ENCODE measurements at regions not wholly inside any gene's neighbourhood (a gene's known extent, or its start where the extent isn't known, plus 50 kb on each side); places are given as distances from the start of the nearest gene placed in this dataset.
"Not testable (repeated sequence)": the region's sequence is repeated elsewhere in the genome, so short reads cannot be mapped to it uniquely, and the experiment has no call there.

- H3K27ac Mint-ChIP-seq: no peak overlapping the region
- intact Hi-C loops (cut with micrococcal nuclease): no loop called here
- H3K9me3 Mint-ChIP-seq: no peaks in the 10 kb centered on the region
- no peaks in the 10 kb centered on the region for H3K4me1 Mint-ChIP-seq (ENCODE audit: low read depth)
- peaks cover under 1% of the 10 kb centered on the region for H3K27me3 Mint-ChIP-seq (ENCODE audit: low read depth)
- no peak for DNase-seq (ENCODE audit: low spot score)
- no peaks in the 10 kb centered on the region for H3K36me3 Mint-ChIP-seq (ENCODE audit: low read depth)
- no peak overlapping the region for H3K4me3 Mint-ChIP-seq (ENCODE audit: low read depth)
These were observed 219.7 kb downstream of the NDUFA10 start for GRCh38 chr2:239805414-239805813.

DNA sequence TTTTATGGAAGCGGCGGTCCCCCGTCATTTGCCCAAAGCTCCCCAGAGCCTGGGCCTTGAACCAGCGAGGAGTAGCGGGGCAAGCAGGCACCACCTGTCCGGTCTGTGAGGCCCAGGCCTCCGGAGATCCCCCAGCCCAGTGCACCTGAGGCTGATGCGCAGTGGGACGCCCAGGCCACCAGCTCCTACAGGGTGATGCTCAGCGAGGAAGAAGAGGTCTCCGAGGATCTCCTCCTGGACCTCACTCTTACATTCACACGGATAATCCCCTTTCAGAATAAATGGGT lies 220.2 kb downstream of the NDUFA10 start:
- H3K36me3 Mint-ChIP-seq (ENCODE audit: low read depth): no peaks in the 10 kb centered on the region
- intact Hi-C loops (cut with micrococcal nuclease): no loop called here
- peaks cover 3% of the 10 kb centered on the region for H3K27me3 Mint-ChIP-seq (ENCODE audit: low read depth)
- H3K9me3 Mint-ChIP-seq: no peaks in the 10 kb centered on the region
- no peaks in the 10 kb centered on the region for H3K4me1 Mint-ChIP-seq (ENCODE audit: low read depth)
- DNase-seq (ENCODE audit: low spot score): no peak
- H3K27ac Mint-ChIP-seq: no peak overlapping the region
- no peak overlapping the region for H3K4me3 Mint-ChIP-seq (ENCODE audit: low read depth)

DNA sequence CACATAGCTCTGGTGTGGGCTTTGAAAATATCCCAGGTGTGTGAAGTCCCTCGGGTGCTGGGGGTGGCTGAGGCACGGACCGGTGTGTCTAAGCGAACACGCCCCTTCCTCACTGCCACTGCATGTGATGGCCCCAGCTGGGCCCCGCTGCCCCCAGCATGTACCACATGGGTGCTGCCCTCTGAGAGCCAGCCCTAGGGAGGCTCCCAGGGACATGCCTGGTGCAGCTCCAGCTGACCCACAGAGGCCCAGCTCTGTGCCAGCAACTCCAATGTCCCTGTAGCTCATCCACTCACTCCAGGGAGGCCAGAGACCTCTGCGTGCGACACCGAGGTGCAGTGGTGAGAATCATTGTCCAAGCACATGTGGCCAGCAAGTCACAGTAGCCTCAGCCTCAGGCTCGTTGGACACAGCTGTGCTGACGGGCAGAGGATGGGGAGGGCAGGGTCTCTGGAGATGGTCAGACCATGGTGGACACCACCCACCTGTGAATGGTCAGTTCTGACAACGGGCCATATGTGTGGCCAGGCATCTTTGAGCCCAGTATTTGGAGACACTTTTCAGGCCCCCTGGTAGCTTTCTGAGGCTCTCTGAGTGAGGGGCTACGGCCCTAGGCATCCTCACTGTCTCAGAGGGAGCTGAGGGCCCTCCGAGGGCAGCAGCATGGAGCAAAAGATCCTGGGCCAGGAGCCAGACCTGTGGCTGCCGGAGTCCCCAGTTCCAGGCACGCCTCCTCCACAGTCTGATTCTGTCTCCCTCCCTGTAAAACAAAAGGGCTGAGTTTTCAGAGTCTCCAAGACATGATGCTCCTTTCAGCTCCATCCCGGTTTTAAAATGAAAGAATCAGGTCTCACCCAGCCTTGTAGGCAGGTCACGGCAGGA lies 220.7 kb downstream of the NDUFA10 start:
- no peaks in the 10 kb centered on the region for H3K9me3 Mint-ChIP-seq
- peaks cover 7% of the 10 kb centered on the region for H3K27me3 Mint-ChIP-seq (ENCODE audit: low read depth)
- no peak overlapping the region for H3K27ac Mint-ChIP-seq
- no peak overlapping the region for H3K4me3 Mint-ChIP-seq (ENCODE audit: low read depth)
- H3K4me1 Mint-ChIP-seq (ENCODE audit: low read depth): no peaks in the 10 kb centered on the region
- no peaks in the 10 kb centered on the region for H3K36me3 Mint-ChIP-seq (ENCODE audit: low read depth)
- intact Hi-C loops (cut with micrococcal nuclease): no loop called here
- DNase-seq (ENCODE audit: low spot score): no peak

DNA sequence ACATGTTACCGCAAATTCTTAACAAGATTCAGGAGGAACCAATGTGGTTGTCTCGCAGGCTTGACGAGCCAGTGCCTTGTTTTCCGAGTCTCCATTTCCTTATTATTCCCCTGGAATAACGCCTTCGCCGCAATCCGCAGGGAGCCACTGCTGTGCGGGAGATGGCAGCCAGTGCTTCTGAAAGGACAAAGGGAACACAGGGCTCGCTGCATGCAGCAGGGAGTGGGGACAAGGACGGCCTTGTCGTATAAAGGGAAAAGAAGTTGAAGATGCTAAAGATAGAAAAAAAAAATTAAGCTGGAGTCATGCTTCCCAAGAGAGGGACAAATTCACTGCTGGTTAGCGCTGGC lies 221.4 kb downstream of the NDUFA10 start:
- Mint-ChIP-seq H3K9me3 (no peaks in the 10 kb centered on the region), H3K36me3 (ENCODE audit: low read depth) (no peaks in the 10 kb centered on the region), H3K27ac (no peak overlapping the region), H3K27me3 (ENCODE audit: low read depth) (peaks cover 7% of the 10 kb centered on the region), H3K4me1 (ENCODE audit: low read depth) (no peaks in the 10 kb centered on the region), H3K4me3 (ENCODE audit: low read depth) (no peak overlapping the region)
- intact Hi-C loops (cut with micrococcal nuclease): no loop called here
- DNase-seq (ENCODE audit: low spot score): no peak

GRCh38 chr2:239803102-239803765 lies 221.9 kb downstream of the NDUFA10 start:
- DNase-seq (ENCODE audit: low spot score): no peak
- H3K4me3 Mint-ChIP-seq (ENCODE audit: low read depth): no peak overlapping the region
- no peaks in the 10 kb centered on the region for H3K9me3 Mint-ChIP-seq
- intact Hi-C loops (cut with micrococcal nuclease): no loop called here
- H3K27me3 Mint-ChIP-seq (ENCODE audit: low read depth): peaks cover 7% of the 10 kb centered on the region
- H3K36me3 Mint-ChIP-seq (ENCODE audit: low read depth): no peaks in the 10 kb centered on the region
- H3K4me1 Mint-ChIP-seq (ENCODE audit: low read depth): no peaks in the 10 kb centered on the region
- H3K27ac Mint-ChIP-seq: no peak overlapping the region

- Mint-ChIP-seq H3K9me3 (no peaks in the 10 kb centered on the region), H3K36me3 (ENCODE audit: low read depth) (no peaks in the 10 kb centered on the region)
- intact Hi-C loops (cut with micrococcal nuclease): no loop called here
These were observed 222.9 kb downstream of the NDUFA10 start for GRCh38 chr2:239802185-239802649.

DNA sequence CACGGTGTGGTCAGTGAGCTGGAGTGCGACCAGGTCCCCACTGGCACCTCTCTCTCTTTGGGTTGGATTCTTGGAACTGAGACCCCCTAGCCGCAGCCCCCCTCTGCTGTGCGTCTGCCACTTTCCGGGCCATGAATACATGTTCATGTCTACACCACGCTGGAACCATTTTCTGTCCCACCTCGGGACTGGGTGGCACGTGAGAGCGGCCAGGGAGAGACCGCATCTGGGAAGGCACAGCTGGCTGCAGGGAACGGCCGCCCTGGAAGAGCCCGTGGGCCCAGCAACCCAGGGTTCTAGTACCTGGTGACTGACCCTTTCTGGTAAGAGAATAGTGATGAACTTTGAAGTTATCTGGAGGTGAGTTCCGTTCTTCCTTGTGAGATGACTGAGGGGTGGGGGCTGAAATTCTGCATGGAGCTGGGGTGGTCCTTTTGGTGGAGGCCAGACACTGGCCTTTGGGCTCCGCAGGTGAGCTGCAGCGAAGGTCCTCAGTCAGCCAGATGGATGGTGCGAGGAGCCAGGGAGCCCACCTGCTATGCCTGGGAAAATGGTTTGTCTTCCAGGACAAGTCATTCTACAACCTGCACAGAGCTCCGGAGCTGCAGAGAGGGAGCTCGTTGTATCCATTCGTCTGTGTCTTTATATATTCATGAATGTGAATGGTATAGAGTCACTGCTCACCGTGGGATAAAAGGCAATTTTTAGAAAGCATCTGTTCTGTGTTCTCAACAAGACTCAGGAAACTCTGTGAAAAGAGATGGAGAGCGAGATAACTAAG lies 223.5 kb downstream of the NDUFA10 start:
- no peak overlapping the region for H3K4me3 Mint-ChIP-seq (ENCODE audit: low read depth)
- no peak overlapping the region for H3K27ac Mint-ChIP-seq
- intact Hi-C loops (cut with micrococcal nuclease): no loop called here
- H3K27me3 Mint-ChIP-seq (ENCODE audit: low read depth): peaks cover 15% of the 10 kb centered on the region
- no peaks in the 10 kb centered on the region for H3K4me1 Mint-ChIP-seq (ENCODE audit: low read depth)
- H3K36me3 Mint-ChIP-seq (ENCODE audit: low read depth): no peaks in the 10 kb centered on the region
- no peaks in the 10 kb centered on the region for H3K9me3 Mint-ChIP-seq
- no peak for DNase-seq (ENCODE audit: low spot score)

More at GRCh38 chr2:239802185-239802649, 222.9 kb downstream of the NDUFA10 start:
- peaks cover 11% of the 10 kb centered on the region for H3K27me3 Mint-ChIP-seq (ENCODE audit: low read depth)
- no peak overlapping the region for H3K4me3 Mint-ChIP-seq (ENCODE audit: low read depth)
- no peak overlapping the region for H3K27ac Mint-ChIP-seq
- DNase-seq (ENCODE audit: low spot score): no peak
- no peaks in the 10 kb centered on the region for H3K4me1 Mint-ChIP-seq (ENCODE audit: low read depth)

DNA sequence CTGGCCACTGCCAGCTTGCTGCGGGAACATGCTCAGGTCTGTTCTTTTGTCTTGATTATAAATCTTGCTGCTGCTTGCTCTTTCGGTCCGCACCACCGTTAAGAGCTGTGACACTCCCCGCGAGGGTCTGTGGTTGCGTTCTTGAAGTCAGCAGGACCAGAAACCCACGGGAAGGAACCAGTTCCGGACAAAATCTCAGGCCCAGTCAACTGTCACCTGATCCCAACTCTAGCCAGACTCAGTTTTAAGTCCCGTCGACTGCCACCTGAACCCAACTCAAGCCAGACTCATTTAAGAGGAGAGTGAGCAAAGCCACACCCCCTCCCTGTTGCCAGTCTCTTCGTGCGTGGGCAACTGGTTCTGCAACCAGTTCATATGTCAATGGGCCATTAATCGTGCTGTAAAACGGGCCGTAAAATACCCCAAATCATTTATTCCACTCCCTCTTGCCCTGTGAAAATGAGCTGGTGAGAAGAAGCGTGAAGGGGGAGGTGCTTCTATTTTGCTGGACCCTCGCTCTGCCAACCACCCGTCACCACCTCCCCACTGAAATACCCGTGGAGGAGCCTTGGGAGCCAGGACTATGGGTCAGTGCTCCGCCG lies 224.3 kb downstream of the NDUFA10 start:
- intact Hi-C loops (cut with micrococcal nuclease): no loop called here
- H3K36me3 Mint-ChIP-seq (ENCODE audit: low read depth): no peaks in the 10 kb centered on the region
- H3K27ac Mint-ChIP-seq: no peak overlapping the region
- H3K27me3 Mint-ChIP-seq (ENCODE audit: low read depth): peaks cover 15% of the 10 kb centered on the region
- no peak overlapping the region for H3K4me3 Mint-ChIP-seq (ENCODE audit: low read depth)
- no peak for DNase-seq (ENCODE audit: low spot score)
- H3K4me1 Mint-ChIP-seq (ENCODE audit: low read depth): no peaks in the 10 kb centered on the region
- no peaks in the 10 kb centered on the region for H3K9me3 Mint-ChIP-seq

DNA sequence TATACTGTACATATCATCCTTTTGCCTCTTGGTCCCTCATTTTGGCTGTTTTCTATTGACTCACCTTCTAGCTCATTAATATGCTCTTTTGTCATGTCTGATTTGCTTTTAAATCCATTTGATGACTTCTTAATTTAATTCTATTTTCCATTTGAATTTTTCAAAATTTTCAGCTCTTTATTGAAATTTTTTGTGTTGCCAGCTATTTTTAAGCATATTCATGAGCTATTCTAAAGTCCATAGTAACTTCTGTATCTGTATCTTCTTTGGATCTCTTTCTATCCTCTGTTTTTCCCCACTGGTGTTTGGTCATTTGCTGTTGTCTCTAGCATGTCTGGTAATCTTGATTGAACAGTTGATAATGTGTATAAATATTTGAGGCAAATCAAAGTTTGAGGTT lies 227.8 kb downstream of the NDUFA10 start:
- Mint-ChIP-seq H3K9me3 (no peaks in the 10 kb centered on the region), H3K36me3 (ENCODE audit: low read depth) (no peaks in the 10 kb centered on the region), H3K27me3 (ENCODE audit: low read depth) (peaks cover 15% of the 10 kb centered on the region), H3K27ac (no peak overlapping the region), H3K4me3 (ENCODE audit: low read depth) (no peak overlapping the region), H3K4me1 (ENCODE audit: low read depth) (no peaks in the 10 kb centered on the region)
- intact Hi-C loops (cut with micrococcal nuclease): no loop called here
- DNase-seq (ENCODE audit: low spot score): no peak

- H3K4me3 Mint-ChIP-seq (ENCODE audit: low read depth); H3K4me1 Mint-ChIP-seq (ENCODE audit: low read depth); H3K27ac Mint-ChIP-seq; H3K36me3 Mint-ChIP-seq (ENCODE audit: low read depth); intact Hi-C loops (cut with micrococcal nuclease); H3K9me3 Mint-ChIP-seq; DNase-seq (ENCODE audit: low spot score): not testable (repeated sequence)
- peaks cover 15% of the 10 kb centered on the region for H3K27me3 Mint-ChIP-seq (ENCODE audit: low read depth)
These were observed 229.4 kb downstream of the NDUFA10 start for GRCh38 chr2:239795761-239796160.

- Mint-ChIP-seq H3K27me3 (ENCODE audit: low read depth) (peaks cover 8% of the 10 kb centered on the region), H3K36me3 (ENCODE audit: low read depth) (no peaks in the 10 kb centered on the region), H3K9me3 (no peaks in the 10 kb centered on the region), H3K27ac (no peak overlapping the region), H3K4me3 (ENCODE audit: low read depth) (no peak overlapping the region), H3K4me1 (ENCODE audit: low read depth) (no peaks in the 10 kb centered on the region)
- DNase-seq (ENCODE audit: low spot score): no peak
- intact Hi-C loops (cut with micrococcal nuclease): no loop called here
These were observed 231.3 kb downstream of the NDUFA10 start for GRCh38 chr2:239793836-239794235.

GRCh38 chr2:239793086-239793485 lies 232.1 kb downstream of the NDUFA10 start:
- no peak overlapping the region for H3K27ac Mint-ChIP-seq
- H3K27me3 Mint-ChIP-seq (ENCODE audit: low read depth): peaks cover 7% of the 10 kb centered on the region
- DNase-seq (ENCODE audit: low spot score): no peak
- no peaks in the 10 kb centered on the region for H3K4me1 Mint-ChIP-seq (ENCODE audit: low read depth)
- intact Hi-C loops (cut with micrococcal nuclease): no loop called here
- H3K4me3 Mint-ChIP-seq (ENCODE audit: low read depth): no peak overlapping the region
- no peaks in the 10 kb centered on the region for H3K36me3 Mint-ChIP-seq (ENCODE audit: low read depth)
- H3K9me3 Mint-ChIP-seq: no peaks in the 10 kb centered on the region
